Fibroblast of villous mesenchyme (primary cell): ENCODE measurements at regions not wholly inside any gene's neighbourhood (a gene's known extent, or its start where the extent isn't known, plus 50 kb on each side); places are given as distances from the start of the nearest gene placed in this dataset.

Experiments used
- DNase-seq: peaks from one replicate; pipeline ENCODE4 v3.0.0-alpha.2; 2010; ENCODE audit warnings: low read depth
- H3K4me3 ChIP-seq: 2 replicates; pipeline ENCODE4 v1.5.1; 2011; ENCODE audit warnings: low read depth, mild to moderate bottlenecking, low read length
- TF ChIP-seq, protein P1 (sequence below): IDR thresholded peaks from 2 replicates; pipeline ENCODE4 v1.5.1; 2012; ENCODE audit warnings: low read depth, mild to moderate bottlenecking, low read length; ENCODE audit not compliant: insufficient read depth

DNA sequence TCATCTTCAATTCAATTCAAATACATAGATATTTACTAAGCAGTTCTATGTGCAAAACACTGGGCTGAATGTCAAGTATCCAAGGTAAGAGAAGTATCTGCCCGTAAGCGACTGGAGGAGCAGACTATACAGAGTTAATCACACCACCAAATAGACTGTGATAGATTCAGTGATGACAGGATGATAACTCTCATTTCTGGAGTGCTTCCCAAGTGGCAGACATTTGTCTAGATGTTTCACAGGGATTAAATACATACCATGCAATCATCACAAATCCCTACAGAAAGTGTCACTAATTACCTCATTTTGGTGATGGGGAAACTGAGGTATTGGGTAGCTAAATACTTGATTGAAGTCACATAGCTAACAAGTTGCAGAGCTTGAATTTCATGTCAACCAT, 508.7 kb upstream of the TENM4 start:
- TF ChIP-seq, protein P1, sequence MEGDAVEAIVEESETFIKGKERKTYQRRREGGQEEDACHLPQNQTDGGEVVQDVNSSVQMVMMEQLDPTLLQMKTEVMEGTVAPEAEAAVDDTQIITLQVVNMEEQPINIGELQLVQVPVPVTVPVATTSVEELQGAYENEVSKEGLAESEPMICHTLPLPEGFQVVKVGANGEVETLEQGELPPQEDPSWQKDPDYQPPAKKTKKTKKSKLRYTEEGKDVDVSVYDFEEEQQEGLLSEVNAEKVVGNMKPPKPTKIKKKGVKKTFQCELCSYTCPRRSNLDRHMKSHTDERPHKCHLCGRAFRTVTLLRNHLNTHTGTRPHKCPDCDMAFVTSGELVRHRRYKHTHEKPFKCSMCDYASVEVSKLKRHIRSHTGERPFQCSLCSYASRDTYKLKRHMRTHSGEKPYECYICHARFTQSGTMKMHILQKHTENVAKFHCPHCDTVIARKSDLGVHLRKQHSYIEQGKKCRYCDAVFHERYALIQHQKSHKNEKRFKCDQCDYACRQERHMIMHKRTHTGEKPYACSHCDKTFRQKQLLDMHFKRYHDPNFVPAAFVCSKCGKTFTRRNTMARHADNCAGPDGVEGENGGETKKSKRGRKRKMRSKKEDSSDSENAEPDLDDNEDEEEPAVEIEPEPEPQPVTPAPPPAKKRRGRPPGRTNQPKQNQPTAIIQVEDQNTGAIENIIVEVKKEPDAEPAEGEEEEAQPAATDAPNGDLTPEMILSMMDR, result no peak
- H3K4me3 ChIP-seq, result no peak overlapping the region
- DNase-seq, result no peak

DNA sequence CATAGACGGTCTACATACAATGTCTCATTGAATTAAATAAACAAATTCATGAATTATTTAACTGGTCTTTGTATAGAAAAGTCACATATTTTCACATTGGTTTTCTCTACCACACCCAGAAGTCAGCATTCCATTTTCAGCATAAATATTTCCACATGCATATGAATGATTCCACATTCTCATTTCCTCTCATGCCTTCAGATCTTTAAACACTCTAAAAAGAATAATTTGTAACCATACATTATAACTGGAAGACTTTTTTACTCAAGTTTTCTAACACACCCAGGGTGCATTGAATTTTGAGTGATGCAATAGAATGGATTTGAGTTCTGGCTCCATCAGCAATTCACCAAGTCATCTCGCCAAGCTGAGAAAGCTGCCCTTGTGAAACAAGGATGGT, 501.8 kb upstream of the TENM4 start:
- TF ChIP-seq, protein P1, result no peak
- DNase-seq, result no peak
- H3K4me3 ChIP-seq, result no peak overlapping the region

DNA sequence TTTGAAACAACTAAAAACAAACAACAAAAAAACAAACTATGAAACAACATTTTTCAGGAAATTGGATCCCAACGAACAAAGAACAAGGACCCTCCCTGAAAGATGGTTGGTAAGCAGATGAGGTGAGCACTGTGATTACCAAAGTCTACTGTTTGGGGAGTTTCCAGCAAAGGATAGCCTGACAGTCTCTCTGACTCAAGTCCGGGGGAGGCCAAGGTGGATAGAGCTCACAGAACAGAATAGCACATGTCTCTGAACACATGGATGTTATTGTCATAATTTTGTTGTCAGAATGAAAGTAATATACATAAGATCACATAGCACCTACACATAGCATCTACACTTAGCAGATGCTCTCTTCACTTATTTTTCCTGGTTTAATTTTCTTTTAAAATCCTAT, 501.3 kb upstream of the TENM4 start:
- TF ChIP-seq, protein P1, result no peak
- no peak for DNase-seq
- H3K4me3 ChIP-seq, result no peak overlapping the region

DNA sequence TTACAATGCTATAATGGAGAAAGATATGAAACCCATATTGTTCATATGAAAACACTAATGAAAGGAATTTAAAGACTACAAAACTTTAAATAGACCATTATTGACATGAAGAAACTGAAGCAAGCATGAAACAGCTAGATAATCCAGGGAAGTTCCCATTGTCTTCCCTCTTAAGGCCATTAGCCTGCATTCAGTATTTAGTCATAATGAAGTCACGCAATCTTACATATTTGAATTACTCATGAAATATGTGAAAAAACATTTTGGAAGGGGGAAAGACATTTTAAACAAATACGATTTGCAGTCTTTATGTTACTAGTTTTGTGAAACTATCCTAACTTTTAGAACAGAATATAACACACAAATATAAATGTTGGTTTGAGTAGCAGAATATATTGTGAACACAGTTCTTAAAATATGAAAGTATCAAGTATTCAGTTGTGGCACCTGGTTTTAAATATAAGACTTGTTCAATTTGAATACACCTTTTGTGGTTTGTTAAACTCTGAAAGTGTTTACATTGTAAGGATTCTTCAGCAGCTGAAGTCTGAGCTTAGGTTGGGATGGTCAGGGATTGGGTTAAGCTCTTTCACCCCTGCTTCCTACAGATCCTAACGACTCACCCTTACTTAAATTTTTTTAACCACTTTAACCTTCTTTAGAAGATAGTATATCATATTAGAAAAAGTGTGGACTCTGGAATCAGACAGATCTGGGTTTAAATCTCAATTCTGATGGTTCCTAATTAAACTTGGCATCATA, 500.3 kb upstream of the TENM4 start:
- TF ChIP-seq, protein P1, result no peak
- DNase-seq, result no peak
- no peak overlapping the region for H3K4me3 ChIP-seq

DNA sequence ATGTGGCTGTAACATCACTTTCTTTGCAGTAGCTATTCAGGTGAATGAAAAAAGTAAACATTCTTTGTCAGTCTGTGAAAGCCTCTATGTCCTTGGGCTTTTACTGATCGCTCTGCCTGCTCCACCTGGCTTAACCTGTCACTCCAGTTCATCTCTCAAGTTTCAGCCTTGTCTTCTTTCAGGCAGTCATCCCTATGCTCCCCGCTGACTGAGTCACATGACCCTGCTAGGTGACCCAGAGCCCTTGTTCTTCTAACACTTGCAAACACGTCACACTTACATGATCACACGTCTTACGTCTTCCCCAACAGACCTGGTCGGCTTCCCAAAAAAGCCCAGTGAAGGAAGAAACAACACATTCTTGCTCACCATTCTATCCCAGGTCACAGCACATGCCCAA, 499.3 kb upstream of the TENM4 start:
- TF ChIP-seq, protein P1, result no peak
- H3K4me3 ChIP-seq, result no peak overlapping the region
- DNase-seq, result no peak

DNA sequence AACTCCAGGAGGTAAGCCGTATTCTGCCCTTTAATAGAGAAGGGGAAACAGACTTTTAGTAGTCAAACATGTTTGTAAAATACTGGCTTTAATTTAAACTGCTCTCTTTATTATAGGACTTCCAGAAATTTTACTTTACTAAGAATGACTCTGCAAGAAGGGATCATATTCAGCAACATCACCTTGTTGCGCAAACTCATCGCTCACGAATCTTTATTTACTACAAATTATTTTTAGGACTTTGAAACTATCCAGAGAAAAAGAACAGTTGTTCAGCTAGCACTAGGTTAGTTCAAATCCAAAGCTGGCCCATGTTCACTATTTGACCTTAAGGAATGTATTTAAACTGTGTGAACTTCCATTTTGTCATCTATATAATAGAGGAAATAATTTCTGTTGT, 498.3 kb upstream of the TENM4 start:
- H3K4me3 ChIP-seq, result no peak overlapping the region
- TF ChIP-seq, protein P1, result no peak
- no peak for DNase-seq
